HCT116 (cell line): ENCODE measurements at regions not wholly inside any gene's neighbourhood (a gene's known extent, or its start where the extent isn't known, plus 50 kb on each side); places are given as distances from the start of the nearest gene placed in this dataset.

Experiments used
- ATAC-seq: fragments of 200-7000 bp; cut with Tn5 transposase; 2 replicates; pipeline ENCODE4 v1.9.1; 2020; ENCODE audit warnings: mild to moderate bottlenecking, moderate library complexity
- BruUV-seq: library from RNA; stranded (reverse); fragments of 400-500 nt; replicated peaks from 2 replicates; lab custom pipeline; 2021; lab: Mats Ljungman, UMichigan
- CTCF ChIA-PET: fragments of 300-600 bp; sonication (Branson Sonifier 250); formaldehyde crosslinking; loops from one replicate; lab custom pipeline; 2021; ENCODE audit warnings: antibody characterized with exemption; lab: Charles Lee
- POLR2A ChIA-PET: fragments of 300-600, 350-600 bp; sonication (Branson Sonifier 250); formaldehyde crosslinking; loops from one replicate; lab custom pipeline; 2021; ENCODE audit warnings: antibody characterized with exemption; lab: Charles Lee
- RAD21 ChIA-PET, 2 experiments: fragments of 300-600 bp; sonication (Branson Sonifier 250); formaldehyde crosslinking; loops; one replicate each; lab custom pipeline; 2023; ENCODE audit warnings: low total read pairs in 2 of 2; ENCODE audit not compliant: uncharacterized antibody in 2 of 2, unreplicated experiment in 2 of 2, low non-redundant PET in 1 of 2; lab: Charles Lee
- DNase-seq: peaks from one replicate; pipeline ENCODE4 v3.0.0-alpha.2; 2010; ENCODE audit warnings: low read depth, low spot score
- H2AFZ ChIP-seq: fragments of 200-600 bp; shearing (Covaris generic), sonication (generic); 2 replicates; pipeline ENCODE4 v1.6.1; 2017; ENCODE audit warnings: low read depth, mixed run types, mixed read lengths, antibody characterized with exemption, low read length; ENCODE audit not compliant: poor library complexity, severe bottlenecking
- H3K27ac ChIP-seq: 2 replicates; pipeline ENCODE4 v1.5.1; 2012; ENCODE audit warnings: low read depth, low read length
- H3K27me3 ChIP-seq: fragments of 200-600 bp; sonication (generic); 2 replicates; pipeline ENCODE4 v1.6.1; 2016; ENCODE audit warnings: mixed run types, low read length, mixed read lengths; ENCODE audit not compliant: insufficient read depth
- H3K36me3 ChIP-seq, 2 experiments: fragments of 200-500 bp in 1 of 2; fragments of 200-600 bp in 1 of 2; sonication (Bioruptor generic) in 1 of 2; sonication (generic) in 1 of 2; 2 replicates each; pipeline versions ENCODE4 v1.5.1 to v1.6.1; 2014 to 2016; ENCODE audit warnings: low read length in 2 of 2, inconsistent platforms in 1 of 2, mixed read lengths in 1 of 2, mixed run types in 1 of 2; ENCODE audit not compliant: insufficient read depth in 2 of 2, control insufficient read depth in 1 of 2
- H3K4me1 ChIP-seq, 2 experiments: fragments of 200-600 bp in 1 of 2; sonication (generic) in 1 of 2; 2 replicates each; pipeline versions ENCODE4 v1.5.1 to v1.6.1; 2012 to 2017; ENCODE audit warnings: low read length in 2 of 2, inconsistent platforms in 1 of 2, mild to moderate bottlenecking in 1 of 2, mixed read lengths in 1 of 2, mixed run types in 1 of 2, moderate library complexity in 1 of 2; ENCODE audit not compliant: insufficient read depth in 2 of 2, control insufficient read depth in 1 of 2
- H3K4me2 ChIP-seq: fragments of 200-600 bp; sonication (generic); 2 replicates; pipeline ENCODE4 v1.6.1; 2017; ENCODE audit warnings: mixed run types, low read length, mixed read lengths
- H3K4me3 ChIP-seq, 2 experiments: fragments of 200-600 bp in 1 of 2; sonication (generic) in 1 of 2; replicated peaks in 1 of 2; 2 replicates each; pipeline ENCODE4 v1.5.1; 2011 to 2016; ENCODE audit warnings: low read length in 2 of 2, control low read depth in 1 of 2, low read depth in 1 of 2, mild to moderate bottlenecking in 1 of 2, mixed read lengths in 1 of 2, mixed run types in 1 of 2
- H3K79me2 ChIP-seq: fragments of 200-600 bp; sonication (generic); 2 replicates; pipeline ENCODE4 v1.6.1; 2017; ENCODE audit warnings: mild to moderate bottlenecking, mixed run types, low read length, moderate library complexity, mixed read lengths; ENCODE audit not compliant: insufficient read depth
- H3K9ac ChIP-seq: fragments of 200-600 bp; sonication (generic); 2 replicates; pipeline ENCODE4 v1.6.1; 2016; ENCODE audit warnings: low read length, mixed read lengths
- H3K9me2 ChIP-seq: fragments of 200-600 bp; sonication (generic), shearing (Covaris generic); 2 replicates; pipeline ENCODE4 v1.6.1; 2017; ENCODE audit warnings: mixed run types, mild to moderate bottlenecking, moderate library complexity; ENCODE audit not compliant: insufficient read depth
- H3K9me3 ChIP-seq, 2 experiments: fragments of 200-500 bp in 1 of 2; fragments of 200-600 bp in 1 of 2; sonication (Bioruptor generic) in 1 of 2; sonication (generic) in 1 of 2; 2 replicates each; pipeline ENCODE4 v1.6.1; 2014 to 2017; ENCODE audit warnings: low read length in 2 of 2, mixed read lengths in 2 of 2, inconsistent platforms in 1 of 2, low read depth in 1 of 2, mild to moderate bottlenecking in 1 of 2, mixed run types in 1 of 2, moderate library complexity in 1 of 2; ENCODE audit not compliant: control insufficient read depth in 1 of 2, insufficient read depth in 1 of 2
- H4K20me1 ChIP-seq: fragments of 200-600 bp; sonication (generic), shearing (Covaris generic); 2 replicates; pipeline ENCODE4 v1.6.1; 2017; ENCODE audit warnings: mixed run types, mild to moderate bottlenecking, moderate library complexity; ENCODE audit not compliant: insufficient read depth
- ATF3 ChIP-seq: IDR thresholded peaks from 2 replicates; pipeline ENCODE4 v1.6.1; 2012
- EGR1 ChIP-seq: IDR thresholded peaks from 2 replicates; pipeline ENCODE4 v1.6.1; 2012; ENCODE audit warnings: low read depth
- ELF1 ChIP-seq: IDR thresholded peaks from 2 replicates; pipeline ENCODE4 v1.6.1; 2012; ENCODE audit warnings: low read depth, borderline replicate concordance
- EZH2 ChIP-seq: fragments of 200-600 bp; sonication (generic); IDR thresholded peaks from 2 replicates; pipeline ENCODE4 v1.6.1; 2017; ENCODE audit warnings: antibody characterized with exemption, mixed run types
- EZH2phosphoT487 ChIP-seq: fragments of 200-600 bp; IDR thresholded peaks from 2 replicates; pipeline ENCODE4 v1.6.1; 2018; ENCODE audit warnings: antibody characterized with exemption, borderline replicate concordance
- FOSL1 ChIP-seq: IDR thresholded peaks from 2 replicates; pipeline ENCODE4 v1.6.1; 2012; ENCODE audit warnings: low read depth
- MAX ChIP-seq: IDR thresholded peaks from 2 replicates; pipeline ENCODE4 v1.6.1; 2012
- RAD21 ChIP-seq: IDR thresholded peaks from 2 replicates; pipeline ENCODE4 v1.6.1; 2012; ENCODE audit warnings: low read depth, mild to moderate bottlenecking
- REST ChIP-seq: IDR thresholded peaks from 2 replicates; pipeline ENCODE4 v1.6.1; 2012; ENCODE audit warnings: low read depth
- SRF ChIP-seq: IDR thresholded peaks from 2 replicates; pipeline ENCODE4 v1.6.1; 2012; ENCODE audit warnings: low read depth
- TCF7L2 ChIP-seq: IDR thresholded peaks from 2 replicates; pipeline ENCODE4 v1.7.0; 2011; ENCODE audit warnings: borderline replicate concordance, inconsistent platforms; ENCODE audit not compliant: insufficient read depth, insufficient read length; ENCODE audit errors: extremely low read depth
- YY1 ChIP-seq: IDR thresholded peaks from 2 replicates; pipeline ENCODE4 v1.6.1; 2011; ENCODE audit warnings: low read length, low read depth, moderate library complexity, mild to moderate bottlenecking; ENCODE audit not compliant: insufficient replicate concordance; ENCODE audit errors: extremely low read depth
- ZNF274 ChIP-seq: fragments of 200-500 bp; sonication (Bioruptor generic); IDR thresholded peaks from 2 replicates; pipeline ENCODE4 v1.6.1; 2014; ENCODE audit warnings: mild to moderate bottlenecking, low read depth, low read length, inconsistent platforms
- intact Hi-C: fragments of 100-400 bp; cut with micrococcal nuclease; formaldehyde crosslinking; loops from 2 replicates; pipeline ENCODE4 v1.10.0; 2022

GRCh38 chr2:44061876-44062275, 66.1 kb upstream of the LRPPRC start:
- H3K9me3 ChIP-seq: no peaks in the 10 kb centered on the region

More at GRCh38 chr2:44061876-44062275, 66.1 kb upstream of the LRPPRC start:
- Histone ChIP-seq H2AFZ (no peak overlapping the region), H3K4me2 (no peak overlapping the region), H3K4me3 (no peak overlapping the region), H3K9me2 (no peaks in the 10 kb centered on the region), H3K27ac (no peak overlapping the region), H4K20me1 (no peaks in the 10 kb centered on the region), H3K4me1 (no peaks in the 10 kb centered on the region), H3K9ac (no peak overlapping the region), H3K27me3 (no peaks in the 10 kb centered on the region), H3K79me2 (no peaks in the 10 kb centered on the region), H3K36me3 (no peaks in the 10 kb centered on the region)
- ChIA-PET CTCF (no interaction called here), POLR2A (interaction anchor here (1.2 kb wide), 1 partner anchor 8 kb away, joined by 4 read pairs; no protein-coding TSS in a partner anchor), RAD21 (no interaction called here)
- intact Hi-C loops: no loop called here
- ATAC-seq (no peak), DNase-seq (no peak)
- TF ChIP-seq EZH2 (no peak), FOSL1 (no peak), REST (no peak), RAD21 (no peak), EGR1 (no peak), EZH2phosphoT487 (no peak), ELF1 (no peak), ATF3 (no peak), YY1 (no peak), SRF (no peak), TCF7L2 (no peak), ZNF274 (no peak), MAX (no peak)
- no TSS peak for BruUV-seq
